Body of pancreas (tissue), 4 donors: ENCODE measurements at regions not wholly inside any gene's neighbourhood (a gene's known extent, or its start where the extent isn't known, plus 50 kb on each side); places are given as distances from the start of the nearest gene placed in this dataset.

Experiments used
- CTCF ChIP-seq, 7 experiments: fragments of 450-650 bp in 4 of 7; fragments of 200-600 bp in 3 of 7; sonication (generic) in 3 of 7; IDR thresholded peaks; one replicate each; pipeline ENCODE4 v1.5.1; 2016 to 2019; ENCODE audit warnings: antibody characterized with exemption in 7 of 7
- POLR2A ChIP-seq, 3 donors: fragments of 450-650 bp; IDR thresholded peaks; one replicate each; pipeline ENCODE4 v1.6.1; 2016; ENCODE audit warnings: antibody characterized with exemption in 3 of 3, mild to moderate bottlenecking in 2 of 3

GRCh38 chr1:195872376-195872775, 735.9 kb downstream of the KCNT2 start:
- TF ChIP-seq CTCF (IDR thresholded peaks at IDR 0.05), result no peak
- TF ChIP-seq POLR2A (IDR thresholded peaks at IDR 0.05), result no peak
